K562 (cell line): ENCODE measurements at regions not wholly inside any gene's neighbourhood (a gene's known extent, or its start where the extent isn't known, plus 50 kb on each side); places are given as distances from the start of the nearest gene placed in this dataset.

Experiments used
- ADNP ChIP-seq: fragments of 200-800 bp; sonication (Bioruptor generic); IDR thresholded peaks from 2 replicates; pipeline ENCODE4 v1.6.1; 2016; ENCODE audit warnings: missing genetic modification characterization, missing compliant biosample characterization
- CUX1 ChIP-seq: fragments of 200-800 bp; sonication (Bioruptor generic); IDR thresholded peaks from 2 replicates; pipeline ENCODE4 v1.6.1; 2016; ENCODE audit warnings: missing genetic modification characterization, missing compliant biosample characterization
- EHMT2 ChIP-seq: fragments of 450-650 bp; IDR thresholded peaks from 2 replicates; pipeline ENCODE4 v1.6.1; 2018; ENCODE audit warnings: antibody characterized with exemption
- EWSR1 ChIP-seq: fragments of 450-650 bp; IDR thresholded peaks from 2 replicates; pipeline ENCODE4 v1.6.1; 2018; ENCODE audit warnings: borderline replicate concordance, mild to moderate bottlenecking, low read depth, moderate library complexity; ENCODE audit not compliant: partially characterized antibody
- GTF2E2 ChIP-seq: fragments of 200-800 bp; sonication (Bioruptor generic); IDR thresholded peaks from 2 replicates; pipeline ENCODE4 v1.6.1; 2016; ENCODE audit warnings: missing genetic modification characterization, missing compliant biosample characterization
- MNT ChIP-seq, 2 experiments: fragments of 450-650 bp; conservative IDR thresholded peaks; 2 replicates each; pipeline ENCODE4 v1.6.1; 2017; ENCODE audit warnings: mild to moderate bottlenecking in 2 of 2, moderate library complexity in 2 of 2
- MTF1 ChIP-seq: fragments of 250-450 bp; sonication (Bioruptor Pico); IDR thresholded peaks from 2 replicates; pipeline ENCODE4 v1.9.0; 2021; ENCODE audit warnings: moderate library complexity, mild to moderate bottlenecking, inconsistent platforms, borderline replicate concordance
- MYBL2 ChIP-seq, 2 experiments: fragments of 450-650 bp in 1 of 2; sonication (generic) in 1 of 2; formaldehyde crosslinking in 1 of 2; IDR thresholded peaks; 2 replicates each; pipeline versions ENCODE4 v1.6.1 to v1.8.1; 2017 to 2022; ENCODE audit warnings: borderline replicate concordance in 1 of 2, inconsistent platforms in 1 of 2, low read depth in 1 of 2, mild to moderate bottlenecking in 1 of 2, missing genetic modification reagents in 1 of 2, moderate library complexity in 1 of 2
- NFATC3 ChIP-seq: fragments of 450-650 bp; IDR thresholded peaks from 2 replicates; pipeline ENCODE4 v1.6.1; 2017; ENCODE audit warnings: mild to moderate bottlenecking
- PKNOX1 ChIP-seq: fragments of 450-650 bp; IDR thresholded peaks from 2 replicates; pipeline ENCODE4 v1.6.1; 2016
- POLR2A ChIP-seq: fragments of 450-650 bp; conservative IDR thresholded peaks from 2 replicates; pipeline ENCODE4 v1.6.1; 2016
- POLR2AphosphoS2 ChIP-seq: IDR thresholded peaks from 2 replicates; pipeline ENCODE4 v1.6.1; 2012; ENCODE audit warnings: low read length, improper control_type of control experiment
- SFPQ ChIP-seq: fragments of 200-400 bp; formaldehyde crosslinking; IDR thresholded peaks from 2 replicates; pipeline ENCODE4 v1.6.1; 2017; ENCODE audit warnings: mild to moderate bottlenecking, low read depth, low read length, moderate library complexity
- ZBTB34 ChIP-seq: fragments of 250-450 bp; sonication (Bioruptor Pico); IDR thresholded peaks from 2 replicates; pipeline ENCODE4 v1.8.0; 2021; ENCODE audit warnings: mild to moderate bottlenecking, moderate library complexity
- ZNF133 ChIP-seq: fragments of 250-450 bp; sonication (Bioruptor Pico); IDR thresholded peaks from 2 replicates; pipeline ENCODE4 v1.4.0; 2020; ENCODE audit warnings: mild to moderate bottlenecking
- ZNF146 ChIP-seq: IDR thresholded peaks from one replicate; pipeline ENCODE4 v1.6.1; 2018; ENCODE audit warnings: missing compliant biosample characterization; ENCODE audit not compliant: unreplicated experiment
- ZNF551 ChIP-seq: fragments of 250-450 bp; sonication (Bioruptor Pico); IDR thresholded peaks from 2 replicates; pipeline ENCODE4 v1.5.0; 2021; ENCODE audit warnings: mild to moderate bottlenecking, moderate library complexity
- ZNF586 ChIP-seq: fragments of 450-650 bp; formaldehyde crosslinking; conservative IDR thresholded peaks from 2 replicates; pipeline ENCODE4 v1.4.0; 2020; ENCODE audit warnings: mild to moderate bottlenecking, moderate library complexity

GRCh38 chr16:79845734-79846135 is 245.2 kb upstream of the MAF start (continued):
- TF ChIP-seq CUX1 (CRISPR knock-in tag) = no peak
- no peak for TF ChIP-seq EWSR1
- TF ChIP-seq POLR2AphosphoS2 = peak; percentile 83; the same call in 1 of the 2 replicates
- no peak for TF ChIP-seq ZNF586 (CRISPR knock-in tag)
- TF ChIP-seq ZNF133 (CRISPR knock-in tag) = no peak
- TF ChIP-seq ZNF146 (CRISPR knock-in tag) = no peak
- peak; percentile 70 to 74 for TF ChIP-seq MNT (conservative IDR thresholded peaks at IDR 0.05)
- no peak for TF ChIP-seq MTF1 (CRISPR knock-in tag)
- TF ChIP-seq PKNOX1 = peak; percentile 50
- no peak for TF ChIP-seq MYBL2 (IDR thresholded peaks at IDR 0.05; ENCODE audit: low read depth)
- TF ChIP-seq MYBL2 (CRISPR knock-in tag; IDR thresholded peaks at IDR 0.05; ENCODE audit: borderline replicate concordance) = no peak
- TF ChIP-seq ZNF551 (CRISPR knock-in tag) = no peak
- no peak for TF ChIP-seq ADNP
- no peak for TF ChIP-seq GTF2E2 (tag)
- no peak for TF ChIP-seq EHMT2
- peak; percentile 82 for TF ChIP-seq POLR2A
- 0 out of 2 replicates have a peak, but pooled peaks have one; percentile 1 for TF ChIP-seq NFATC3
- no peak for TF ChIP-seq SFPQ
- no peak for TF ChIP-seq ZBTB34
